ENCODE measurements at regions not wholly inside any gene's neighbourhood (a gene's known extent, or its start where the extent isn't known, plus 50 kb on each side); places are given as distances from the start of the nearest gene placed in this dataset.

DNA sequence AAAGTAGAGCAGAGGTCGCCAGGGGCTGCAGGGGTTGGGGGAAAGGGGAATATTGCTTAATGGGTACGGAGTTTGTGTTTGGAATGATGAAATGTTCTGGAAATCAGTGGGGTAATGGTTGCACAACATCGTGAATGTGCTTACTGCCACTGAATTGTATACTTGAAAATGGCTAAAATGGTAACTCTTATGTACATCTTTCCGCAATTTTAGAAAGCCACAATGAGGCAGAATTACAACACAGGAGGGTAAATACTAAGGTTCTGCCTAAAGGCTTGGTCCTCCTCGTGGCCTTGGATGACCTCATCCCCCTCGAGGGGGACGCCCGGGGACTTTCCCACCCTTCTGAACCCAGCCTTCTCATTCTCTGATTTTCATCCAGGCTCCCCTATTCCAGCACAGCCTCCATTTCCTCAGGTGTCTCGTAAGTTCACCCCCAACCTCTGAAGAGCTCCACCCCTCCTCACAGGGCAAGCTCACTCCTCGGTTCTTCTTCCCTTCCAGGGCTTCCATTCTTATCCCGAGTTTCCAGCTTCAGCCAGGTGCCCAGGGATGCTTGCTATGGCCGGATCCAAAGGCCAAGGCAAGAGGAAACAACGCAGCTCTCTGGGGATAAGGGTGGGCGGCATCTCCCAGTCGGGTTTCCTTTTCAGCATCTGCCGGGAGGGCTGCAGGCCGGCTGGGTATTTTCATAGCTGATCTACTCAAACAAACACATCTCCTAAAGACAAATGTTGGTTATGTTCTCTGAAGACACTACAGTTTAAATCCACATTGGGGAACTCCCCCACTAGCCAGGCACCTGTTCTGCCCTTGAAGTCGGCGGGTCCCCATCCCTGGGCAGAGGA, 71.3 kb upstream of the ACSL1 start:
- no peak overlapping the region for H3K9ac ChIP-seq (ENCODE audit: low read depth, low read length)
- no peak for ATAC-seq (ENCODE audit: insufficient read depth, low read depth)
- H3K4me3 ChIP-seq (ENCODE audit: low read depth in 1 of 2, low read length in 2 of 2): no peak overlapping the region
- no peaks in the 10 kb centered on the region for H3K36me3 ChIP-seq (ENCODE audit: insufficient read depth, low read length)
- TF ChIP-seq EZH2 (IDR thresholded peaks at IDR 0.05; ENCODE audit: borderline replicate concordance, low read depth, low read length, severe bottlenecking): no peak
- TF ChIP-seq, protein P1, sequence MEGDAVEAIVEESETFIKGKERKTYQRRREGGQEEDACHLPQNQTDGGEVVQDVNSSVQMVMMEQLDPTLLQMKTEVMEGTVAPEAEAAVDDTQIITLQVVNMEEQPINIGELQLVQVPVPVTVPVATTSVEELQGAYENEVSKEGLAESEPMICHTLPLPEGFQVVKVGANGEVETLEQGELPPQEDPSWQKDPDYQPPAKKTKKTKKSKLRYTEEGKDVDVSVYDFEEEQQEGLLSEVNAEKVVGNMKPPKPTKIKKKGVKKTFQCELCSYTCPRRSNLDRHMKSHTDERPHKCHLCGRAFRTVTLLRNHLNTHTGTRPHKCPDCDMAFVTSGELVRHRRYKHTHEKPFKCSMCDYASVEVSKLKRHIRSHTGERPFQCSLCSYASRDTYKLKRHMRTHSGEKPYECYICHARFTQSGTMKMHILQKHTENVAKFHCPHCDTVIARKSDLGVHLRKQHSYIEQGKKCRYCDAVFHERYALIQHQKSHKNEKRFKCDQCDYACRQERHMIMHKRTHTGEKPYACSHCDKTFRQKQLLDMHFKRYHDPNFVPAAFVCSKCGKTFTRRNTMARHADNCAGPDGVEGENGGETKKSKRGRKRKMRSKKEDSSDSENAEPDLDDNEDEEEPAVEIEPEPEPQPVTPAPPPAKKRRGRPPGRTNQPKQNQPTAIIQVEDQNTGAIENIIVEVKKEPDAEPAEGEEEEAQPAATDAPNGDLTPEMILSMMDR (IDR thresholded peaks at IDR 0.05; ENCODE audit: borderline replicate concordance, extremely low read depth, low read length, poor library complexity, severe bottlenecking): no peak
- H3K4me2 ChIP-seq (ENCODE audit: insufficient read depth, low read length): no peak overlapping the region
- H3K4me1 ChIP-seq (ENCODE audit: insufficient read depth, low read length): no peaks in the 10 kb centered on the region
- peaks cover 7% of the 10 kb centered on the region for H3K27me3 ChIP-seq (ENCODE audit: insufficient read depth, low read length, poor library complexity)
- no peaks in the 10 kb centered on the region for H3K79me2 ChIP-seq (ENCODE audit: insufficient read depth, low read length)
- no peaks in the 10 kb centered on the region for H3K9me3 ChIP-seq (ENCODE audit: insufficient read depth, low read length, severe bottlenecking)
- H3K27ac ChIP-seq (ENCODE audit: low read length): no peak overlapping the region
- no peak overlapping the region for H2AFZ ChIP-seq (ENCODE audit: low read depth, low read length)
- no peaks in the 10 kb centered on the region for H4K20me1 ChIP-seq (ENCODE audit: insufficient read depth, low read length)
- no peak for DNase-seq

DNA sequence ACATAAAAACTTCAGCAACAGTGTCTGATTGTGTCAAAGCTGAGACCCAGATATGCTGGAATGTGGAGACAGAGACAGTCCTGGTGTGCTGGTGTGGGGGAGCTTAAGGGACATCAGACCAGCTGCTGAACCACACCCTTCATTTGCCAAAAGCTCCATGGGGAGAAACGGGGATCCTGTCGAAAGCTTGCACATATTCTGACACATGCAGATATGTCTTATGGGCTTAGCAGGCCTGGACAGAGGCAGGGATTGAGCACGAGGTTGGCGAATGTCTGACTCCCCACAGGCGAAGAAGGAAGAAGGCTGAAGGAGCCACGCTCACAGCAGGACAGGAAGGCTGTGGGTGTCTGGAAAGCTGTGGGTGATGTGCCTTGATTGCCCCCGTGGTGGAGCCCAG, 72.1 kb upstream of the ACSL1 start:
- Histone ChIP-seq H3K36me3 (ENCODE audit: insufficient read depth, low read length) (no peaks in the 10 kb centered on the region), H3K27me3 (ENCODE audit: insufficient read depth, low read length, poor library complexity) (peaks cover 9% of the 10 kb centered on the region), H3K9me3 (ENCODE audit: insufficient read depth, low read length, severe bottlenecking) (no peaks in the 10 kb centered on the region), H3K79me2 (ENCODE audit: insufficient read depth, low read length) (no peaks in the 10 kb centered on the region), H3K4me1 (ENCODE audit: insufficient read depth, low read length) (no peaks in the 10 kb centered on the region), H3K27ac (ENCODE audit: low read length) (no peak overlapping the region), H3K4me2 (ENCODE audit: insufficient read depth, low read length) (no peak overlapping the region), H3K9ac (ENCODE audit: low read depth, low read length) (no peak overlapping the region), H3K4me3 (ENCODE audit: low read depth in 1 of 2, low read length in 2 of 2) (no peak overlapping the region), H4K20me1 (ENCODE audit: insufficient read depth, low read length) (no peaks in the 10 kb centered on the region), H2AFZ (ENCODE audit: low read depth, low read length) (no peak overlapping the region)
- DNase-seq: no peak
- TF ChIP-seq, protein P1 (IDR thresholded peaks at IDR 0.05; ENCODE audit: borderline replicate concordance, extremely low read depth, low read length, poor library complexity, severe bottlenecking): no peak
- no peak for TF ChIP-seq EZH2 (IDR thresholded peaks at IDR 0.05; ENCODE audit: borderline replicate concordance, low read depth, low read length, severe bottlenecking)
- ATAC-seq (ENCODE audit: insufficient read depth, low read depth): no peak

DNA sequence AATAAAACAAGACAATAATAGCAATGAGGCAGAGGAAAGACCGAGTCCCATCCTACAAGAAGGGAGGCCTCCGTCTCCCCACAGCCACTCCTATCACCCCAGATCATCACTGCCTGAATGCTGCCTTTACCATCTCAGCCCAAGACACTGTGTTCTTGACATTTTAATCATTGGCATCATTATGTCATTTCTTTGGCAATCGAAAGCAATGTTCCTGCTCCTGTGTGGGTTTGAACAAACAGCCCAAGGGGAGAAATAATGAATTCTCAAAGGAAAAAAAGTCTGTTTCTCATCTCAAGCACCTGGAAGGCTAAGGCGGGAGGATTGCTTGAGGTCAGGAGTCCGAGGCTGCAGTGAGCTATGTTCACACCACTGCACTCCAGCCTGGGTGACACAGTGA, 73.0 kb upstream of the ACSL1 start:
- TF ChIP-seq, protein P1 (IDR thresholded peaks at IDR 0.05; ENCODE audit: borderline replicate concordance, extremely low read depth, low read length, poor library complexity, severe bottlenecking): no peak
- no peak for TF ChIP-seq EZH2 (IDR thresholded peaks at IDR 0.05; ENCODE audit: borderline replicate concordance, low read depth, low read length, severe bottlenecking)
- Histone ChIP-seq H3K4me2 (ENCODE audit: insufficient read depth, low read length) (no peak overlapping the region), H4K20me1 (ENCODE audit: insufficient read depth, low read length) (no peaks in the 10 kb centered on the region), H3K79me2 (ENCODE audit: insufficient read depth, low read length) (no peaks in the 10 kb centered on the region), H2AFZ (ENCODE audit: low read depth, low read length) (no peak overlapping the region), H3K27me3 (ENCODE audit: insufficient read depth, low read length, poor library complexity) (peaks cover 9% of the 10 kb centered on the region), H3K9ac (ENCODE audit: low read depth, low read length) (no peak overlapping the region), H3K27ac (ENCODE audit: low read length) (no peak overlapping the region), H3K9me3 (ENCODE audit: insufficient read depth, low read length, severe bottlenecking) (no peaks in the 10 kb centered on the region), H3K4me3 (ENCODE audit: low read depth in 1 of 2, low read length in 2 of 2) (no peak overlapping the region), H3K4me1 (ENCODE audit: insufficient read depth, low read length) (no peaks in the 10 kb centered on the region), H3K36me3 (ENCODE audit: insufficient read depth, low read length) (no peaks in the 10 kb centered on the region)
- no peak for DNase-seq
- no peak for ATAC-seq (ENCODE audit: insufficient read depth, low read depth)

All from DND-41 (cell line).